ENCODE measurements at regions not wholly inside any gene's neighbourhood (a gene's known extent, or its start where the extent isn't known, plus 50 kb on each side); places are given as distances from the start of the nearest gene placed in this dataset.

GRCh38 chr5:144032375-144032774 lies 138.1 kb downstream of the YIPF5 start:
- TF ChIP-seq CTCF (conservative IDR thresholded peaks at IDR 0.05; ENCODE audit: low read depth, low read length) (no peak), EZH2 (IDR thresholded peaks at IDR 0.05; ENCODE audit: low read length, unreplicated experiment) (no peak)

Data from PC-3 (cell line).